Activated T-helper 1 cell treated with anti-CD3 and anti-CD28 coated beads, Interleukin-12 subunit alpha, Interleukin-12 subunit beta, Interleukin-2, Interleukin-4 antibody, amounts not matched to agents 30 ng/mL and 10 ng/mL and 1 ng/mL, durations not matched to agents 14 hours and 24 hours and 36 hours (primary cell): ENCODE measurements at regions not wholly inside any gene's neighbourhood (a gene's known extent, or its start where the extent isn't known, plus 50 kb on each side); places are given as distances from the start of the nearest gene placed in this dataset.

Experiments used
- DNase-seq: peaks from one replicate; pipeline ENCODE4 v3.0.0; 2021; ENCODE audit warnings: low spot score
- H3K27ac Mint-ChIP-seq: one replicate; pipeline ENCODE4 v1.8.0; 2021; ENCODE audit warnings: mild to moderate bottlenecking, mixed read lengths
- H3K27me3 Mint-ChIP-seq: one replicate; pipeline ENCODE4 v1.8.0; 2022; ENCODE audit warnings: mild to moderate bottlenecking, moderate library complexity, mixed read lengths; ENCODE audit not compliant: insufficient read depth
- H3K36me3 Mint-ChIP-seq: one replicate; pipeline ENCODE4 v1.8.0; 2021; ENCODE audit warnings: low read depth, mixed read lengths
- H3K4me1 Mint-ChIP-seq: one replicate; pipeline ENCODE4 v1.8.0; 2021; ENCODE audit warnings: low read depth, mixed read lengths
- H3K4me3 Mint-ChIP-seq: one replicate; pipeline ENCODE4 v1.8.0; 2021; ENCODE audit warnings: mild to moderate bottlenecking, moderate library complexity, mixed read lengths
- H3K9me3 Mint-ChIP-seq: one replicate; pipeline ENCODE4 v1.8.0; 2021; ENCODE audit warnings: mixed read lengths
- intact Hi-C: fragments of 100-400 bp; cut with micrococcal nuclease; formaldehyde crosslinking; loops from one replicate; pipeline ENCODE4 v1.15.1; 2024

GRCh38 chr17:77636835-77637817 lies 321.4 kb upstream of the TNRC6C start:
- no peak overlapping the region for H3K4me3 Mint-ChIP-seq
- H3K9me3 Mint-ChIP-seq: no peaks in the 10 kb centered on the region
- intact Hi-C loops: no loop called here
- H3K27ac Mint-ChIP-seq: no peak overlapping the region
- H3K4me1 Mint-ChIP-seq: peaks cover 20% of the 10 kb centered on the region
- H3K27me3 Mint-ChIP-seq: peaks cover 17% of the 10 kb centered on the region
- no peaks in the 10 kb centered on the region for H3K36me3 Mint-ChIP-seq
- DNase-seq: no peak

- intact Hi-C loops: no loop called here
- Mint-ChIP-seq H3K9me3 (no peaks in the 10 kb centered on the region), H3K27ac (no peak overlapping the region), H3K4me3 (no peak overlapping the region), H3K27me3 (peaks cover 17% of the 10 kb centered on the region), H3K4me1 (peaks cover 20% of the 10 kb centered on the region), H3K36me3 (no peaks in the 10 kb centered on the region)
- no peak for DNase-seq
These were observed 320.5 kb upstream of the TNRC6C start for GRCh38 chr17:77637818-77638575.

GRCh38 chr17:77640252-77640651 lies 318.3 kb upstream of the TNRC6C start:
- Mint-ChIP-seq H3K4me1 (peaks cover 9% of the 10 kb centered on the region), H3K27me3 (peaks cover 19% of the 10 kb centered on the region), H3K27ac (no peak overlapping the region), H3K36me3 (no peaks in the 10 kb centered on the region), H3K9me3 (no peaks in the 10 kb centered on the region), H3K4me3 (no peak overlapping the region)
- intact Hi-C loops: no loop called here
- no peak for DNase-seq

- Mint-ChIP-seq H3K4me3 (no peak overlapping the region), H3K36me3 (no peaks in the 10 kb centered on the region), H3K4me1 (peaks cover 12% of the 10 kb centered on the region), H3K9me3 (no peaks in the 10 kb centered on the region), H3K27ac (no peak overlapping the region), H3K27me3 (peaks cover 19% of the 10 kb centered on the region)
- intact Hi-C loops: no loop called here
- no peak for DNase-seq
These were observed 317.4 kb upstream of the TNRC6C start for GRCh38 chr17:77640916-77641605.

GRCh38 chr17:77641718-77642117 lies 316.8 kb upstream of the TNRC6C start:
- intact Hi-C loops: no loop called here
- Mint-ChIP-seq H3K4me3 (no peak overlapping the region), H3K27ac (no peak overlapping the region), H3K27me3 (peaks cover 19% of the 10 kb centered on the region), H3K9me3 (no peaks in the 10 kb centered on the region), H3K4me1 (peaks cover 17% of the 10 kb centered on the region), H3K36me3 (no peaks in the 10 kb centered on the region)
- DNase-seq: no peak

- Mint-ChIP-seq H3K4me1 (peaks cover 22% of the 10 kb centered on the region), H3K36me3 (no peaks in the 10 kb centered on the region), H3K9me3 (no peaks in the 10 kb centered on the region), H3K27me3 (peaks cover 19% of the 10 kb centered on the region), H3K4me3 (no peak overlapping the region), H3K27ac (no peak overlapping the region)
- DNase-seq: no peak
- intact Hi-C loops: loop anchor here (1.0 to 5.0 kb wide), 4 partner anchors 10 to 368 kb away; no protein-coding TSS in a partner anchor
These were observed 314.1 kb upstream of the TNRC6C start for GRCh38 chr17:77644181-77645071.

- H3K9me3 Mint-ChIP-seq: no peaks in the 10 kb centered on the region
- DNase-seq: peak; percentile 19
- peaks cover 24% of the 10 kb centered on the region for H3K4me1 Mint-ChIP-seq
- no peaks in the 10 kb centered on the region for H3K36me3 Mint-ChIP-seq
- H3K4me3 Mint-ChIP-seq: peak overlapping the region; percentile 40
- intact Hi-C loops: loop anchor here (1.0 to 5.0 kb wide), 4 partner anchors 11 to 367 kb away; no protein-coding TSS in a partner anchor
- peaks cover 12% of the 10 kb centered on the region for H3K27me3 Mint-ChIP-seq
- peak overlapping the region; percentile 86 for H3K27ac Mint-ChIP-seq
These were observed 313.1 kb upstream of the TNRC6C start for GRCh38 chr17:77645072-77646045.

GRCh38 chr17:77646046-77646430 lies 312.5 kb upstream of the TNRC6C start:
- Mint-ChIP-seq H3K36me3 (no peaks in the 10 kb centered on the region), H3K4me3 (peak overlapping the region; percentile 40), H3K27me3 (peaks cover 5% of the 10 kb centered on the region), H3K27ac (peak overlapping the region; percentile 86), H3K9me3 (no peaks in the 10 kb centered on the region), H3K4me1 (peaks cover 24% of the 10 kb centered on the region)
- intact Hi-C loops: loop anchor here (5.0 kb wide), 2 partner anchors 104 to 366 kb away; no protein-coding TSS in a partner anchor
- DNase-seq: no peak

GRCh38 chr17:77647531-77647930 lies 311.0 kb upstream of the TNRC6C start:
- no peak overlapping the region for H3K4me3 Mint-ChIP-seq
- H3K9me3 Mint-ChIP-seq: no peaks in the 10 kb centered on the region
- no peak overlapping the region for H3K27ac Mint-ChIP-seq
- H3K4me1 Mint-ChIP-seq: peaks cover 24% of the 10 kb centered on the region
- intact Hi-C loops: loop anchor here (5.0 kb wide), 2 partner anchors 105 to 365 kb away; no protein-coding TSS in a partner anchor
- peaks cover 2% of the 10 kb centered on the region for H3K27me3 Mint-ChIP-seq
- H3K36me3 Mint-ChIP-seq: no peaks in the 10 kb centered on the region
- DNase-seq: no peak

GRCh38 chr17:77649717-77650211 lies 308.7 kb upstream of the TNRC6C start:
- no peak overlapping the region for H3K27ac Mint-ChIP-seq
- no peaks in the 10 kb centered on the region for H3K36me3 Mint-ChIP-seq
- intact Hi-C loops: loop anchor here (5.0 kb wide), 2 partner anchors 107 to 363 kb away; no protein-coding TSS in a partner anchor
- H3K27me3 Mint-ChIP-seq: no peaks in the 10 kb centered on the region
- peaks cover 24% of the 10 kb centered on the region for H3K4me1 Mint-ChIP-seq
- no peak for DNase-seq
- no peak overlapping the region for H3K4me3 Mint-ChIP-seq
- no peaks in the 10 kb centered on the region for H3K9me3 Mint-ChIP-seq

GRCh38 chr17:77651988-77652387 lies 306.5 kb upstream of the TNRC6C start:
- Mint-ChIP-seq H3K4me1 (peaks cover 7% of the 10 kb centered on the region), H3K36me3 (no peaks in the 10 kb centered on the region), H3K9me3 (no peaks in the 10 kb centered on the region), H3K27ac (no peak overlapping the region), H3K27me3 (peaks cover 4% of the 10 kb centered on the region), H3K4me3 (no peak overlapping the region)
- DNase-seq: no peak
- intact Hi-C loops: no loop called here
